ENCODE measurements at regions not wholly inside any gene's neighbourhood (a gene's known extent, or its start where the extent isn't known, plus 50 kb on each side); places are given as distances from the start of the nearest gene placed in this dataset.

DNA sequence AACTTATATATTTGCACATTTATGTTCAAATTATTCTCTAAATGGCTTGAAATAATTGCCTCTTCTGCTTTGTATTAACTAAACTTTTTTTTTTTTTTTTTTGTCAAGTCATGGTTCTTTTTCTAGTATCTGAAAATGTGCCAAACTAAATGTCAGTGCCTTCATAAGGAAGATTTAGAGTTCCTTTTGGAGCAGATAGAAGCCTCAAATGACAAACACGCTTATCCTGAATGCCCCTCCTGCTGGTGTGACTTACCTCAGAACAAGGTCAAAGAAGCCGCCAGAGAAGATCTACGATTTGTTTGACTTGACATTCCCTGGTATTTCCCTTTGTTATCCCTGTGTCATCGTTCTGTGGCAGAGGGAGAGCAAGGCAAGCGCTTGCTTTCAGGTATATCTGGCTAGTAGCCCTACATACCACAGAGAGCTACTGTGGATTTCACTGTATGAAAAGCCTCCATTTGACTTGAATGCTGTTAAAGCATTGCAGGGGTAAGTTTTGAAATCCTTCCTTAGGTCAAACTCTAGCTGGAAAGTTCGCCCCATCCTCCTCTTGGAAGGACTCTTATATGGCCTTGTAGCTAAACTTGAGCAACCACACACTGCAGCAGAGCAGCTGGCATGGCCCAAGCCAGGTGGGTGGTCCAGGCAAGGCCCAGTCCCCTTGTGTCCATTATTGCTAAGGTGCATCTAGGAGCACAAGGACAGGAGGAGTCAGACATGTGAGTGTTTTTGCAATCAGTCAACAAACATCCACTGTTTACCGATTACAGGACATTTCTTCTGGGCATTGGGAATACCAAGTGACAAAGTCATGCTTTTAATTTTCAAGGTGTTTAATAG lies 285.4 kb upstream of the USP25 start:
- TF ChIP-seq, protein P1, sequence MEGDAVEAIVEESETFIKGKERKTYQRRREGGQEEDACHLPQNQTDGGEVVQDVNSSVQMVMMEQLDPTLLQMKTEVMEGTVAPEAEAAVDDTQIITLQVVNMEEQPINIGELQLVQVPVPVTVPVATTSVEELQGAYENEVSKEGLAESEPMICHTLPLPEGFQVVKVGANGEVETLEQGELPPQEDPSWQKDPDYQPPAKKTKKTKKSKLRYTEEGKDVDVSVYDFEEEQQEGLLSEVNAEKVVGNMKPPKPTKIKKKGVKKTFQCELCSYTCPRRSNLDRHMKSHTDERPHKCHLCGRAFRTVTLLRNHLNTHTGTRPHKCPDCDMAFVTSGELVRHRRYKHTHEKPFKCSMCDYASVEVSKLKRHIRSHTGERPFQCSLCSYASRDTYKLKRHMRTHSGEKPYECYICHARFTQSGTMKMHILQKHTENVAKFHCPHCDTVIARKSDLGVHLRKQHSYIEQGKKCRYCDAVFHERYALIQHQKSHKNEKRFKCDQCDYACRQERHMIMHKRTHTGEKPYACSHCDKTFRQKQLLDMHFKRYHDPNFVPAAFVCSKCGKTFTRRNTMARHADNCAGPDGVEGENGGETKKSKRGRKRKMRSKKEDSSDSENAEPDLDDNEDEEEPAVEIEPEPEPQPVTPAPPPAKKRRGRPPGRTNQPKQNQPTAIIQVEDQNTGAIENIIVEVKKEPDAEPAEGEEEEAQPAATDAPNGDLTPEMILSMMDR (conservative IDR thresholded peaks at IDR 0.05; ENCODE audit: low read length), result no peak
- no peak for TF ChIP-seq EZH2phosphoT487 (IDR thresholded peaks at IDR 0.05; ENCODE audit: borderline replicate concordance)
